HG03442 (cell line): ENCODE measurements at regions not wholly inside any gene's neighbourhood (a gene's known extent, or its start where the extent isn't known, plus 50 kb on each side); places are given as distances from the start of the nearest gene placed in this dataset.

Experiments
- ATAC-seq: cut with Tn5 transposase; IDR thresholded peaks from one replicate; pipeline ENCODE4 v1.9.1; 2021; ENCODE audit warnings: mild to moderate bottlenecking, moderate library complexity; ENCODE audit not compliant: unreplicated experiment

- ATAC-seq: no peak
Observed at GRCh38 chr6:166052837-166053236, 114.8 kb downstream of the TBXT start.

- no peak for ATAC-seq
Observed at GRCh38 chr6:166050559-166050958, 117.1 kb downstream of the TBXT start.

- ATAC-seq: no peak
Observed at GRCh38 chr6:166046982-166047381, 120.7 kb downstream of the TBXT start.

- no peak for ATAC-seq
Observed at GRCh38 chr6:166046226-166046625, 121.4 kb downstream of the TBXT start.

- ATAC-seq: no peak
Observed at GRCh38 chr6:166045860-166046200, 121.8 kb downstream of the TBXT start.

GRCh38 chr6:166045173-166045859, 122.3 kb downstream of the TBXT start:
- no peak for ATAC-seq

- no peak for ATAC-seq
Observed at GRCh38 chr6:166041277-166041676, 126.4 kb downstream of the TBXT start.

- no peak for ATAC-seq
Observed at GRCh38 chr6:166040292-166040691, 127.4 kb downstream of the TBXT start.

- ATAC-seq: no peak
Observed at GRCh38 chr6:166036316-166037095, 131.1 kb downstream of the TBXT start.

- no peak for ATAC-seq
Observed at GRCh38 chr6:166032366-166033200, 135.1 kb downstream of the TBXT start.

- no peak for ATAC-seq
Observed at GRCh38 chr6:166031275-166031674, 136.4 kb downstream of the TBXT start.

GRCh38 chr6:166029506-166029905, 138.1 kb downstream of the TBXT start:
- ATAC-seq: peak; percentile 70

GRCh38 chr6:166027761-166028160, 139.9 kb downstream of the TBXT start:
- ATAC-seq: no peak

- ATAC-seq: no peak
Observed at GRCh38 chr6:166026586-166027126, 141.0 kb downstream of the TBXT start.

GRCh38 chr6:166025149-166025898, 142.3 kb downstream of the TBXT start:
- ATAC-seq: no peak

- no peak for ATAC-seq
Observed at GRCh38 chr6:166024252-166024651, 143.4 kb downstream of the TBXT start.

- no peak for ATAC-seq
Observed at GRCh38 chr6:166023273-166023989, 144.2 kb downstream of the TBXT start.

GRCh38 chr6:166021429-166021828, 146.2 kb downstream of the TBXT start:
- ATAC-seq: no peak

- ATAC-seq: no peak
Observed at GRCh38 chr6:166019214-166019613, 148.4 kb downstream of the TBXT start.

GRCh38 chr6:166017032-166017635, 150.5 kb downstream of the TBXT start:
- ATAC-seq: no peak
